ENCODE measurements at regions not wholly inside any gene's neighbourhood (a gene's known extent, or its start where the extent isn't known, plus 50 kb on each side); places are given as distances from the start of the nearest gene placed in this dataset.

- no peak for DNase-seq
Measured at GRCh38 chr16:54402270-54402669, 115.7 kb upstream of the IRX3 start.

- no peak for DNase-seq
Measured at GRCh38 chr16:54400261-54400660, 113.7 kb upstream of the IRX3 start.

DNA sequence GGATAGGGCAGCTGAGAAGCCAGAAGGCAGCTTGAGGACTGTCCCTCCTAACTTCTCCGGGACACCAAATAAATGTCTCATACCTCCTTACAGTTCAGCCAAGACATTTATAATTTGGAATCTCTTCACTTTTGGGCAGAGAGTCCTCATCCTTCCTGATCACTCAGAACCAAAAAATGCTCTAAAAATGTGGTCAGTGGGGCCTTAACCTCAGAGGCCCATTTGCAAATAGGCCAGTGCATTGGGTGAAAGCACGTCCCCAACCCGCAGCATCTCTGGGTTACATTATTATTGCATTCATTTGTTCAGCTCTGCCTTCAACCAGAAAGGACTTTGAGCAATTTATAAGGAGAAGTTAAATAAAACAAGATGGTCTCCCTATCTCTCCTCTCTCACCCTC lies 112.4 kb upstream of the IRX3 start:
- DNase-seq: no peak

GRCh38 chr16:54397838-54398237 lies 111.3 kb upstream of the IRX3 start:
- DNase-seq: no peak

DNA sequence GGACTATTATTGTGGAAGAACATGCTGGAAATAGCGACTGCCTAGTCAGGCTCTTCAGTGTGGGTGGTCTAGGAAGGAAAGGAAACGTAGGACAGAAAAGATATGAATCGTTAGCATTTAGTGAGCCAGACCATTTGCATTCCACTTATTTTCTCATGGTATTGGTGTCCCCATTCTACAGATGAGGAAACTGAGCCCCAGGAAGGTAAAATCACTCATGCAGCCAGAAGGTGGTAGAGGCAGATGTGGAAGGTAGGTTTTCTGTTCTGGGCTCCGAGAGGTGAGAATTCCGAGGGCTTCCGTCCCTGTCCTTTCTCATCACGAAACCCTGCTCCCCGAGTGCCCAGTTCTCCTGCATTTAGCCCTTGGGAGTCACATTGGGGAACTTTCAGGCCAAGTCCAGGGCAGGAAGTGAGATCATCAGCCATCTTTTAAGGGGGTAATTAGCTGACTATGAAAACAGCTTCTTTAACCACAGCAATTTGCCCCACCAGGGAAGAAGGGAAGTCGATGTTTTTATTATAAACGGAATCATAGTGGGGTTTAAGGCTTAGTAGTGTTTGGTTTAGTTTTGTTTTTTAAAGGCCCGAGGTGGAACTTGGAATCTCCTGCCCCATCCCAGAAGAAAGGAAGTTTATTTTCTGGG lies 110.7 kb upstream of the IRX3 start:
- no peak for DNase-seq

DNA sequence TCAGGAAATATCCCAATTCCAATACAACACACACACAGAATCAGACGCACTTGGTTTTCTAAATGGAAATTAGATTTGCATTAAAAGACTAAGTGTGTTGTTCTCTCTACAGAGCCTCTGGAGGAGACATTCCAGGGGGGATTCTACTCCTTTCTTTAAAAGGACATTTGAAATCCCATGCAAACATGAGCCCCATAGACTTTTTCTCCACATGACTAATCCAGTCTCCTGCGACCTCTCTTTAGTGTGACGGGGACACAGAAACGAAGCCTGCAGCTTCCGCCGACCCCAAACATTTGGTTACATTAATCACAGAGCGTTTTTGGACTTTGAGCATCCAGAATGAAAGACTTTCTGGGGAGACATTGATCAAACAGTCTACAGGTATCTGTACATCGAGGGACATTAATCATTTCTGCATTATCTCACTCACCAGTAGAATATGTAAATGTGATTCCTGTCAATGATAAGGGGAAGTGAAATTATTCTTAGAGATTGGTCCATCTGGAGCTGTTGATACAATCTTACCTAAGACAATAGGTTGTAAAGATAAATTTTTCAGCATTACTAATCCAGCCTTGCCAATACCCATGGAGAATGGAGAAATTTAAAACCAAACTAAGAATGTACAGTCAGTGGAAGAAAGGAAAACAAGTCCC lies 103.4 kb upstream of the IRX3 start:
- DNase-seq: no peak

GRCh38 chr16:54385141-54385540 lies 98.6 kb upstream of the IRX3 start:
- no peak for DNase-seq

DNA sequence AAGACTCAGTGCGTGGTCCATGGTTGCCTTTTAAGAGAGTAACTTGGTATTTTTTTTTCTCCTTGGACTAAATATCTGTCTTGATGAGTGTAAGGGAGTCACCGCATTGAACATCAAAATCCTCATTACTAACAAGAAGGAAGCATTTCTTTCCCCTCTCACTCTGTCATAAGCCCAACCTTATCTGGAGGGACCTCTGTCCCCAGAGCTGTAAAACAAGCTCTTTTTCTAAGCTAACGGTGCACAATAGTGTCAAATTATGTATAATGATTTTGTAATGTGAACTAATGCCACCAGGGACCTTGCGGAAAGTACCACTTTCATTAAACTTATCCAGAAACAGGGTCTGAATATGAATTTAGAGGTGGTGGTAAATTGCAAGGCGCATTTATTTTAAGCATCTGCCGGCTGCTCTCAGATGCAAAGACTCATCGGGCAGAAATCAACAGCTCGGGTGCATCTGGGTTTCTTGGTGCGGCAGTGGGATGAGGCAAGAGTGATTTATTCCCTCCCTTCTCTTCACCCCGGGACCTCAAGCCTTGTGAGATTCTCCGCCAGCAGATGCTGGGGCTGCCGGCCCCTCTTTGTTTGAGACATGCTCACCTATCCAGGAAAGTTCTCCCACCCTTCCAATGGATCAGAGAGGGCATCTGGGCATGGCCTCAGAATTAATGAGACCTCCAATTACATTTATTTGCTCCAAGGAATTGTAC lies 95.2 kb upstream of the IRX3 start:
- DNase-seq: no peak

DNA sequence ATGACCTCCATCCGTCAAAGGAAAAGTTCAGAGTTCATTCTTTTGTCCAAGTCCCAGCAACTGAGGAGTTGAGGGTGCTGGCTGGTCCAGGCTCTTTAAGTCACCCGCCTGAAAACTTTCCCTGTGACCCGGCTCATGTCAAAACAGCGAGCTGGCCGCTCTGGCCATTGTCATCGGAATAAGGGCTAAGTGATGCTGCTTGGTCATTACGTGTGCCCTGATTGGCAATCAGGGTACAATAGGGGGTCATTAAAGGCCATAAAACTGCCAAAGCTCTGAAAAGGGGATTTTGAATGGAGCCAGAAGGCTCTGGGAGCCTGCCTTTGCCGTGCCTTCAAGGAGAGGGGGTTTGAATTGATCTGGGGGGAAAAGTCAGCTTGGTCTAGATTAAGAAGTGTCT lies 88.5 kb upstream of the IRX3 start:
- no peak for DNase-seq

- DNase-seq: peak; percentile 55
Measured at GRCh38 chr16:54373534-54374520, 87.2 kb upstream of the IRX3 start.

DNA sequence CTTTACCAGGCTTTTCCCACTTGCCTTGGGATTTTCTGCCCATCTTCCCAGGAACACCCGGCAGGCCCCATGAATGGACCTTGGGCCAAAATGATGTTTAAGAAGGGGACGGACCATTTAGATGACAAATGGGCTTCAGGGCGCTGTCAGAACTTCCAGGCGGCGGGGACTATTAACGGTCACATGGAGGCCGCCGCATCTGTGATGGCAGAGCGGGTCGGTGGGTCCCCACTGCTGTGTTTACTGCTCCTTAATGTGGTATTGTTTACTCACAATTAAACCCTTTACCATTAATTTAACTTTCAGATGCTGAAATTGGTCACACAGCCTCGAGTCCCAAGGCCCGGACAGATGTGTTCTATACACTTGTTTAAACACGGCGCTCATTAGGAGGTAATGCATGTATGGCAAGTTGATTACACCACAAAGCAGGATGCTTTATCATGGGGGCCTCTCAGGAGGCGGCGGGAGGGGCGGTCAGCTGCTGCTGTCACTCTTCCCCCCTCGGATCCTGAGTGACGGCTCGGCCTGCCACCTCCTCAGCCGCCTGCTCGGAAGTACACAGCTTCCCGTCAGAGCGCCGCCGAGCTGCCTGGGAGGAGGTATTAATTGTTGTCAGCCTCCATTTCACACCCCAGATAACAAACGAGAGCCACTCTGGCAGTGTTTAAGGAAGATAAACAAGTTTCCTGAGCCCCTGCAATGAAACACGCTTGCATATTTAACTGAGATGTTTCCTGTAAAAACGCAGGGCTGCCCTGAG lies 83.9 kb upstream of the IRX3 start:
- no peak for DNase-seq

- DNase-seq: no peak
Measured at GRCh38 chr16:54369861-54370260, 83.3 kb upstream of the IRX3 start.

- no peak for DNase-seq
Measured at GRCh38 chr16:54366943-54367342, 80.4 kb upstream of the IRX3 start.

- no peak for DNase-seq
Measured at GRCh38 chr16:54365990-54366634, 79.5 kb upstream of the IRX3 start.

DNA sequence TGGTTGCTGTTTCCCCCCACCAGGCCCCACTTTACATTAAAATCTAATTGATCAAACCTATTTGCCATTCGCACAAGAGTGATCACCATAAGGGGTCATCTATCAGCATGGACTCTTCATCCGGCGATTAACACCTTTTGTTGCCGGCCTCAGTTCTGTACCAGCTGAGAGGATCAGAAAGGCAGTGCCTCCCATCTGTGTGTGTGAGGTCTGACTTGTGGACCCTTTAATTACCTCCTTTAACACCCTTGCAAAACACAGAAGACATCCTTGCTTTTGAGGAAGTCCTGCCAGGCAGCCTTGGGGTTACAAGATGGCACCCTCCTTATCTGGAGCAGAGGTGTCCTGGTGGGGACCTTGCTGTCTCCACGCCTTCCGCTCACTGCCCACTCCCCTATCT lies 77.2 kb upstream of the IRX3 start:
- DNase-seq: no peak

DNA sequence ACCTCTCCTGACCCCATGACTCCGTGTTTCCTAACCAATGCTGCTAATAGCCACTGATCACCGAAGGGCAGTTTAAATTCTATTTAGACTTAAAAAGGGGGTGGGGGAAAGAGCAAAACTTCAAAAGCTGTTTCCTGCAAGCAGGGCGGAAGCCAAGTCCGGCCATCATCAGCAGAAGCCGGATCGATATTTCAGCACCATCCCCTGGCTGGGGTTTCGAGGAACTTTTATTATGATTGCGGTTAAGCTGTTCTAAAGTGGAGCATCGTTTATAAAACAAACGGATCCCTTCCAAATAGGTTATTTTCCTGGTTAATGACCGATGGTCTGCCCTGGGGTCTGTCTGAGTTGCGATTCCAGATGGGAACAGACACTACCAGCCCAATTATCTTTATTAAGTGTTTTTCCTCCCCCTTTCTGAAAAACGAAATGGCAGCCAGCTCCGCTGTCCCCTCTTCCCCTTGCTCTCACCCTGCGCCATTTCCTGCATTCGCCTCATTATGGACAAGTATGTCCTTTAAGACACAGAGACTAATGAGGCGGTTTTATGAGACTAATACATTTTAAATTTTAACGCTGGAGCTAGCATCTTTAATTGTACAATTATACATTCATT lies 76.1 kb upstream of the IRX3 start:
- DNase-seq: no peak

DNA sequence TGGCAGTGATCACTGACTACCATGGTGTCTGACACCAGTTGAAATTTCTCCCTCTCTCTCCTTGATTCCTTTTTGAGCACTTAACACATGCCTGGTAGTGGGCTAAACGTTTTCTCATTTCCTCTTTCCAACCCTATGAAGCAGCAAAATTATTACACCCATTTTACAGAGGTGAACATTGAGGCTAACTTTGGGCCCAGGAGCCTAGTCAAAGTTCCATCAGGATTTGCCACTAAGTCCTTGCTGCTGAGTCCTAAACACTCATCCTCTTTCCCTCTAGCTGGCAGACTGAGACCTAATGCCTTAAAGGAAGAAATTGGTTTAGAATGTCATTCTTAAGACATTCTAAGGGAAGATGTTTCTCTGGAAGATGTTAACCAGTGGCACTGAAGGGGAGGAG lies 74.7 kb upstream of the IRX3 start:
- DNase-seq: no peak

GRCh38 chr16:54360681-54361080 lies 74.1 kb upstream of the IRX3 start:
- no peak for DNase-seq

DNA sequence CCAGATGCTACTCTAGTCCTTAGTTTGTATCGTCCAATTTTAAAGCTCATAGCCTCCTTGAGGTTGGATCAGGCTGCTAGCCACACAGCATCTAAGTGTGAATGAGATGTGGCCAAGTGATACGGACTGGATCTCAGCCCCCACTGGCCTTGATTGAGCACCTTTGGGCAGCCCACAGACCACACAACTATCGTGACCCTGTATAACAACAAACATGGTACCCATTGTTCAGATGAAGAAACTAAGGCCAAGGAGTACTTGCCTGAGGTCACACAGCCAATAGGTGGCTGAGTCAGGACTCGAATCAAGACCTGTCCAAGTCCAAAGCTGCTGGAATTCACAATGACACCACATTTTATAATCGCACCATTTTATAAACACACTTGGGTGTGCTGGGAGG lies 73.0 kb upstream of the IRX3 start:
- DNase-seq: no peak

GRCh38 chr16:54359081-54359480 lies 72.5 kb upstream of the IRX3 start:
- DNase-seq: no peak

DNA sequence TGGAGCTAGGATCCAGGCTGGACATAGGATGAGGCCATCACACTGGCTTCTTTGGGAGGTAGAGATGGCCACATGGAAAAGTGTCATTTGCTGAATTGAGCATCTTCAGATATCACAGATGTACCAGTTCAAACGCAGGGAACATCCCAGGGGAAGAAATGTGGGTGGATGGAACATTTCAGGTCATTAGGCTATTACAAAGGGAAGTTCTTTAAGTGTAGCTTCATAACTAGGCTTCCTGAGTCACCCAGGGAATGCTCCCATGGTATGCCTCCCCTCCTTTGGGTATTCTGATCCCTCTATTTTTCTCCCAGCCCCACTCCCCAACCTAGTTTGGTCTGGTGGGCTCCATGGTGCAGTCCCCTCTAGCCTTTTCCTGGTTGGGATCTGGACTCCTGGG lies 69.8 kb upstream of the IRX3 start:
- no peak for DNase-seq
